Mesenchymal stem cell (in vitro differentiated cells and primary cell): ENCODE measurements at regions not wholly inside any gene's neighbourhood (a gene's known extent, or its start where the extent isn't known, plus 50 kb on each side); places are given as distances from the start of the nearest gene placed in this dataset.

Experiments
- DNase-seq: peaks from one replicate; pipeline ENCODE4 v3.0.0-alpha.2; 2013
- H2AFZ ChIP-seq: one replicate; pipeline ENCODE4 v1.6.1; 2013; ENCODE audit warnings: low read depth, mild to moderate bottlenecking, control low read depth, inconsistent platforms, low read length, moderate library complexity
- H2AK5ac ChIP-seq: 2 replicates; pipeline ENCODE4 v1.6.1; 2013; ENCODE audit warnings: low read length, moderate library complexity, mild to moderate bottlenecking, inconsistent platforms; ENCODE audit not compliant: severe bottlenecking
- H2BK120ac ChIP-seq: one replicate; pipeline ENCODE4 v1.6.1; 2013; ENCODE audit warnings: low read depth, mild to moderate bottlenecking, inconsistent platforms, low read length, moderate library complexity
- H2BK12ac ChIP-seq, 2 experiments: one replicate each; pipeline ENCODE4 v1.6.1; 2013; ENCODE audit warnings: inconsistent platforms in 2 of 2, low read length in 2 of 2, mild to moderate bottlenecking in 2 of 2, moderate library complexity in 2 of 2, control low read depth in 1 of 2
- H2BK15ac ChIP-seq: one replicate; pipeline ENCODE4 v1.6.1; 2013; ENCODE audit warnings: mild to moderate bottlenecking, low read depth, inconsistent platforms; ENCODE audit not compliant: poor library complexity, severe bottlenecking
- H2BK5ac ChIP-seq: 2 replicates; pipeline ENCODE4 v1.6.1; 2013; ENCODE audit warnings: low read depth, mild to moderate bottlenecking, low read length, control low read depth, inconsistent platforms; ENCODE audit not compliant: poor library complexity, severe bottlenecking
- H3K14ac ChIP-seq, 2 experiments: one replicate each; pipeline ENCODE4 v1.6.1; 2013; ENCODE audit warnings: inconsistent platforms in 2 of 2, low read length in 2 of 2, control low read depth in 1 of 2, mild to moderate bottlenecking in 1 of 2, moderate library complexity in 1 of 2
- H3K18ac ChIP-seq, 2 experiments: one replicate each; pipeline ENCODE4 v1.6.1; 2013; ENCODE audit warnings: inconsistent platforms in 2 of 2, low read length in 2 of 2, control low read depth in 1 of 2, low read depth in 1 of 2, mild to moderate bottlenecking in 1 of 2
- H3K23ac ChIP-seq, 2 experiments: one replicate each; pipeline ENCODE4 v1.6.1; 2013; ENCODE audit warnings: inconsistent platforms in 2 of 2, low read length in 2 of 2, mild to moderate bottlenecking in 2 of 2, moderate library complexity in 2 of 2, control low read depth in 1 of 2
- H3K27ac ChIP-seq: 2 replicates; pipeline ENCODE4 v1.5.1; 2013; ENCODE audit warnings: mild to moderate bottlenecking, moderate library complexity, low read length, control low read depth, inconsistent platforms; ENCODE audit not compliant: poor library complexity, severe bottlenecking
- H3K27me3 ChIP-seq, 2 experiments: 2 replicates each; pipeline versions ENCODE4 v1.6.1 to v1.7.0; 2013; ENCODE audit warnings: low read length in 2 of 2, mild to moderate bottlenecking in 2 of 2, moderate library complexity in 2 of 2, control low read depth in 1 of 2, inconsistent platforms in 1 of 2; ENCODE audit not compliant: control insufficient read depth in 1 of 2, insufficient read depth in 1 of 2
- H3K36me3 ChIP-seq, 2 experiments: 2 replicates each; pipeline versions ENCODE4 v1.6.1 to v1.7.0; 2013; ENCODE audit warnings: low read length in 2 of 2, control low read depth in 1 of 2, inconsistent platforms in 1 of 2, low read depth in 1 of 2, mild to moderate bottlenecking in 1 of 2; ENCODE audit not compliant: insufficient read depth in 2 of 2, control insufficient read depth in 1 of 2
- H3K4ac ChIP-seq, 2 experiments: one replicate each; pipeline ENCODE4 v1.6.1; 2013; ENCODE audit warnings: inconsistent platforms in 2 of 2, low read length in 2 of 2, mild to moderate bottlenecking in 2 of 2, moderate library complexity in 2 of 2, control low read depth in 1 of 2, low read depth in 1 of 2
- H3K4me1 ChIP-seq: 2 replicates; pipeline ENCODE4 v1.6.1; 2013; ENCODE audit warnings: low read depth, low read length, control low read depth; ENCODE audit not compliant: control insufficient read depth, insufficient read depth
- H3K4me2 ChIP-seq: 2 replicates; pipeline ENCODE4 v1.6.1; 2013; ENCODE audit warnings: low read length, mild to moderate bottlenecking, inconsistent platforms; ENCODE audit not compliant: poor library complexity, severe bottlenecking
- H3K4me3 ChIP-seq, 2 experiments: 2 replicates each; pipeline versions ENCODE4 v1.5.1 to v1.7.0; 2013; ENCODE audit warnings: low read length in 2 of 2, mild to moderate bottlenecking in 2 of 2, control low read depth in 1 of 2, low read depth in 1 of 2; ENCODE audit not compliant: insufficient read depth in 1 of 2
- H3K79me1 ChIP-seq: replicated peaks from 2 replicates; pipeline ENCODE4 v1.6.1; 2013; ENCODE audit warnings: mild to moderate bottlenecking, control low read depth, low read length, inconsistent platforms; ENCODE audit not compliant: poor library complexity, severe bottlenecking
- H3K9ac ChIP-seq: 2 replicates; pipeline ENCODE4 v1.7.0; 2013; ENCODE audit warnings: mild to moderate bottlenecking, low read length, moderate library complexity
- H3K9me3 ChIP-seq: 2 replicates; pipeline ENCODE4 v1.7.0; 2013; ENCODE audit warnings: mild to moderate bottlenecking, low read length; ENCODE audit not compliant: control insufficient read depth
- H4K8ac ChIP-seq: one replicate; pipeline ENCODE4 v1.6.1; 2013; ENCODE audit warnings: inconsistent platforms, mild to moderate bottlenecking, low read length, moderate library complexity
- H4K91ac ChIP-seq: one replicate; pipeline ENCODE4 v1.6.1; 2013; ENCODE audit warnings: mild to moderate bottlenecking, low read length, inconsistent platforms
- WGBS: methylation state at CpG from one replicate; pipeline ENCODE4 v1.1.7; 2013; ENCODE audit warnings: mixed read lengths; 5-methylcytosine and 5-hydroxymethylcytosine counted together

DNA sequence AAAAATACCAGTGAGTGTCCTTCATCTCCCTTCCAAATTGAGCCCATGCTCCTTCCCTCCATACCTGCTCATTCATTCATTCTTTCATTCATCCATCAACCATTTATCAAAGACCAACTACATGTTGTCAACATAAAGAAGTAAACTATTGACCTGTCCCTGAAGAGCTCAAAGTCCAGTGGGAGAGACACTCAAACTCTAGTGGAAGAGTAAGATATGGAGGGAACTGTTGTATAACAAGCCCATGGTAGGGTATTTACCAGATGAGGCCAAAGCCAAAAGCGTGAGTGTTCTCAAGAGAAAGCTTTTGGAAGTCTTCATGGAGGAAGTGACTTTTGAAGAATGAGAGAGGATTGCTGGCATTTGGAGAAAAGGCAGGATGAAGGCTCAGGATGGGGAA lies 163.4 kb upstream of the SPACA1 start:
- H4K91ac ChIP-seq = no peak overlapping the region
- H3K4me2 ChIP-seq = no peak overlapping the region
- H3K9ac ChIP-seq = no peak overlapping the region
- WGBS = 72% methylated on average over 1 of the region's 1 CpG
- no peak overlapping the region for H2BK15ac ChIP-seq
- H2BK12ac ChIP-seq = no peak overlapping the region
- no peaks in the 10 kb centered on the region for H3K36me3 ChIP-seq
- no peak overlapping the region for H3K4ac ChIP-seq
- H3K9me3 ChIP-seq = no peaks in the 10 kb centered on the region
- H3K79me1 ChIP-seq = no peaks in the 10 kb centered on the region
- peaks cover 0 to 29% of the 10 kb centered on the region in 2 experiments for H3K27me3 ChIP-seq
- no peak overlapping the region for H3K23ac ChIP-seq
- no peak for DNase-seq
- no peaks in the 10 kb centered on the region for H3K4me1 ChIP-seq
- no peak overlapping the region for H2AK5ac ChIP-seq
- H4K8ac ChIP-seq = no peak overlapping the region
- no peak overlapping the region for H3K4me3 ChIP-seq
- no peak overlapping the region for H3K14ac ChIP-seq
- H2AFZ ChIP-seq = no peak overlapping the region
- no peak overlapping the region for H2BK120ac ChIP-seq
- H3K27ac ChIP-seq = no peak overlapping the region
- H3K18ac ChIP-seq = no peak overlapping the region
- H2BK5ac ChIP-seq = no peak overlapping the region

DNA sequence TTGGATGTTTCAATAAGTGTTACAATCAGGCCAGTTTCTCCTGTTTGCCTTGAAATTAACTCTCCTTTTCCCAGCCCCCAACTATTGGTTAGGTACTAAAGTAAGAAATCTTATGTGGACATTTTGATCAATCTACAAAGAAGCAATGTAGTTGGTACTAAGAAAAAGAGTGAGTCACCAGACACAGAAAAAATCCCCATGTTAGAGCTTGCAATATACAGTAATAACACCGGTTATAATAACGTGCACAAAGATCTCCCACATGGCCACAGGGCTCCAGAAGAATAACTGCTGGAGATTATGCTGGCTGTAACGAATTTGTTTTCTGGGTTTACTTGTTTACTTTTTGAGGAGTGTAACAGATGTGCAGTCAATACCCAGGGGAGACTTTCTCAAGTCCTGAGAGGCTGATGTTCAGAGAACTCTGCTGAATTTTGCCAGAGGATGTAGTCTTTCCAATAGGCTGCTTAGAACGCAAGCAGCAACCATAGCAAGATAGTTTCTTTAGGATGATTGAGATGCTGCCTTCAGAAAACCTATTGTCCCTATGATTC lies 166.2 kb upstream of the SPACA1 start:
- no peak overlapping the region for H4K91ac ChIP-seq
- no peak overlapping the region for H3K4me2 ChIP-seq
- H3K4me1 ChIP-seq = no peaks in the 10 kb centered on the region
- H2AK5ac ChIP-seq = no peak overlapping the region
- no peaks in the 10 kb centered on the region for H3K36me3 ChIP-seq
- H3K27ac ChIP-seq = no peak overlapping the region
- H2BK120ac ChIP-seq = no peak overlapping the region
- H3K23ac ChIP-seq = no peak overlapping the region
- no peak overlapping the region for H3K4me3 ChIP-seq
- no peak overlapping the region for H2BK15ac ChIP-seq
- no peak overlapping the region for H4K8ac ChIP-seq
- 72% methylated on average over 4 of the region's 4 CpGs for WGBS
- H3K14ac ChIP-seq = no peak overlapping the region
- no peaks in the 10 kb centered on the region for H3K79me1 ChIP-seq
- H2AFZ ChIP-seq = no peak overlapping the region
- H3K9me3 ChIP-seq = no peaks in the 10 kb centered on the region
- no peak overlapping the region for H2BK12ac ChIP-seq
- H3K4ac ChIP-seq = no peak overlapping the region
- no peak overlapping the region for H3K18ac ChIP-seq
- no peak overlapping the region for H3K9ac ChIP-seq
- H2BK5ac ChIP-seq = no peak overlapping the region
- no peak for DNase-seq
- peaks cover 4 to 34% of the 10 kb centered on the region in 2 experiments for H3K27me3 ChIP-seq

DNA sequence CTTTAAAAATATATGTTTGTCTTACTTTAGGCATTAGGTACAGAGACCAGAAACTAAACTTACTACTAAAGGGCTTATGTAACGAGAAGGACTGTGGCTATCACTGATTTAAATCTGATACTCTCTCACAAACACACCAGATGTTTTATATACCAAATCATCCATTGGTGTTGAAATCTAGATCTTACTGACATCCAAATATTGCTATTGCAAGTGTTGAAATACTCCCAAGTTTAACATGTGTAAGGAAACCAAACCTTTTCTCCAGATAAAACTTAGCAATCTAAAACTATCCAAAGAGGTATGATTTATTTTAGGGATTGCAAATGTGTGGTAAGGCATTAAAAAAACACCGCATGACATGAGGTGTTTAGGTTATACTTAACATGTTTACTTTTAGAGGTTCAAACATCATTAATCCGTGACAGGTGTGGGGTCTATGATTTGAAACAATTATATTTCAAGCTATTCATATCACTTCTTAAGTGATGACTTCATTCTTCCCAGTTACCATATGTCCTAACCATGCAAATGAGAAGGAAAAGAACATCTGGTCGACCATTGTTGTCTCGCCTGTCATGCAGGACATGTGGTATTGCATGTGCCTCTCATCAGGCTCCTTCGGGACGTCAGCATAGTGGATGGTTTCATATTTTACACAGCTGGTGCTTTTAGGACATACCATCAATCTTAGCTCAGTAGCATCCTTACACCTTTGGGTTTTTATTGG lies 168.3 kb upstream of the SPACA1 start:
- no peaks in the 10 kb centered on the region for H3K36me3 ChIP-seq
- no peak overlapping the region for H4K8ac ChIP-seq
- no peak overlapping the region for H2BK120ac ChIP-seq
- H2AK5ac ChIP-seq = no peak overlapping the region
- H3K18ac ChIP-seq = no peak overlapping the region
- no peak overlapping the region for H3K9ac ChIP-seq
- no peak overlapping the region for H2BK12ac ChIP-seq
- no peak overlapping the region for H3K23ac ChIP-seq
- no peaks in the 10 kb centered on the region for H3K4me1 ChIP-seq
- no peaks in the 10 kb centered on the region for H3K79me1 ChIP-seq
- no peak overlapping the region for H3K4me3 ChIP-seq
- DNase-seq = no peak
- no peaks in the 10 kb centered on the region for H3K9me3 ChIP-seq
- no peak overlapping the region for H3K4me2 ChIP-seq
- H4K91ac ChIP-seq = no peak overlapping the region
- H3K27me3 ChIP-seq = peaks cover 4 to 31% of the 10 kb centered on the region in 2 experiments
- no peak overlapping the region for H3K14ac ChIP-seq
- H2BK15ac ChIP-seq = no peak overlapping the region
- no peak overlapping the region for H3K27ac ChIP-seq
- H2BK5ac ChIP-seq = no peak overlapping the region
- no peak overlapping the region for H2AFZ ChIP-seq
- WGBS = 64% methylated on average over 6 of the region's 7 CpGs
- no peak overlapping the region for H3K4ac ChIP-seq

DNA sequence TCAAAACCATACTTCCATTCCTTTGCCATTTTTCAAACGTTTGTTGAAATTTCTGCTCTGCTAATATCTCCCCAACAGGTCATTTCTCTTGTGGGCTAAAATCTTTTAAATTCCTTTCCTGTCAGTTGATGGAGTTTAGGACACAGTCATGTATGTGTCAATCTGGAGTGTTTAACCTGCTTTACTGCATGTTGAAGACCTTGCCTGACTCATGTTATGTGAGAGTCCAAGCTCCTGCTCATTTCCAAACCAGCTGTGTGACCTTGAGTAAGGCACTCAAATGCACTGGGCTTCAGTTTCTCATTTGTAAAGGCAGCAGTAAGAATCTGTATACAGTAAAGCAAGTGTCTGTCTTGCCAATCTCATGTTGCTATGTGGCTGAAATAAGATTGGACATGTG lies 171.9 kb upstream of the SPACA1 start:
- H2AFZ ChIP-seq = no peak overlapping the region
- H2BK5ac ChIP-seq = no peak overlapping the region
- no peaks in the 10 kb centered on the region for H3K9me3 ChIP-seq
- no peaks in the 10 kb centered on the region for H3K79me1 ChIP-seq
- no peak overlapping the region for H2BK15ac ChIP-seq
- no peak overlapping the region for H2AK5ac ChIP-seq
- H3K9ac ChIP-seq = no peak overlapping the region
- H3K4me2 ChIP-seq = no peak overlapping the region
- peaks cover 4 to 28% of the 10 kb centered on the region in 2 experiments for H3K27me3 ChIP-seq
- WGBS = 67% methylated on average over 1 of the region's 1 CpG
- H3K18ac ChIP-seq = no peak overlapping the region
- no peak overlapping the region for H3K14ac ChIP-seq
- H4K8ac ChIP-seq = no peak overlapping the region
- no peak overlapping the region for H4K91ac ChIP-seq
- no peak overlapping the region for H3K23ac ChIP-seq
- H3K36me3 ChIP-seq = no peaks in the 10 kb centered on the region
- H2BK120ac ChIP-seq = no peak overlapping the region
- H3K4ac ChIP-seq = no peak overlapping the region
- no peak overlapping the region for H3K27ac ChIP-seq
- H2BK12ac ChIP-seq = no peak overlapping the region
- no peaks in the 10 kb centered on the region for H3K4me1 ChIP-seq
- no peak overlapping the region for H3K4me3 ChIP-seq
- DNase-seq = no peak
